ENCODE measurements at regions not wholly inside any gene's neighbourhood (a gene's known extent, or its start where the extent isn't known, plus 50 kb on each side); places are given as distances from the start of the nearest gene placed in this dataset.

DNA sequence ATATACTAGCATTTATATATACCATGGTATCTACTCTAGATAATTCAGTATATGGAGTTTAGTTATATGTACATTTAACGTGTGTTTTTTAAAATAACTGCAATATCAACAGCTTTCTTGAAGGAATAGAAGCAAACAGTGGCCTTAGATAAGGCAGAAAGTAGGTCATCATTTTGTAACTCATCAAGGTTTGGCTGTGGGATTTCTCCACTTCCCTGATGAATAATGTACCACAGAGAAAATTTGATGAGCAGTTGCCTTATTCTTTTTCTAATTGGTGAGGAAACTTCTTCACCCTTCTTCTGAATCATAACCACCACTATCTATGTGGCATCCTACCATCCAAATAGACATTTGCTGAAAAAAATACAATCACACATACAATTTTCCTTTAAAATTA lies 590.2 kb upstream of the SPRY2 start:
- TF ChIP-seq CTCF (IDR thresholded peaks at IDR 0.05) (no peak), POLR2A (IDR thresholded peaks at IDR 0.05) (no peak)
